Gastroesophageal sphincter (tissue), 4 donors: ENCODE measurements at regions not wholly inside any gene's neighbourhood (a gene's known extent, or its start where the extent isn't known, plus 50 kb on each side); places are given as distances from the start of the nearest gene placed in this dataset.

Source experiments
- ATAC-seq: fragments of 150-250 bp; one replicate; pipeline ENCODE4 v1.9.1; 2016; ENCODE audit warnings: mild to moderate bottlenecking, moderate library complexity
- H3K27ac ChIP-seq, 4 donors: fragments of 200-600 bp; sonication (generic) in 3 of 4; 1 replicate in 3 of 4; 2 replicates in 1 of 4; pipeline ENCODE4 v1.5.1; 2016 to 2019
- H3K27me3 ChIP-seq: fragments of 200-600 bp; sonication (generic); one replicate; pipeline ENCODE4 v1.5.1; 2019
- H3K36me3 ChIP-seq, 2 donors: fragments of 200-600 bp; sonication (generic); one replicate each; pipeline ENCODE4 v1.5.1; 2019; ENCODE audit warnings: control low read depth in 1 of 2
- H3K4me1 ChIP-seq, 3 donors: fragments of 200-600 bp; sonication (generic); 1 replicate in 2 of 3; 2 replicates in 1 of 3; pipeline ENCODE4 v1.5.1; 2016 to 2019; ENCODE audit warnings: control low read depth in 2 of 3
- H3K4me3 ChIP-seq, 2 donors: fragments of 200-600 bp; sonication (generic); one replicate each; pipeline ENCODE4 v1.5.1; 2019; ENCODE audit warnings: mild to moderate bottlenecking in 1 of 2, moderate library complexity in 1 of 2
- H3K9me3 ChIP-seq, 3 donors: fragments of 200-600 bp; sonication (generic); one replicate each; pipeline ENCODE4 v1.5.1; 2017 to 2019; ENCODE audit warnings: control low read depth in 2 of 3
- CTCF ChIP-seq, 4 experiments: fragments of 200-600 bp in 2 of 4; fragments of 450-650 bp in 2 of 4; sonication (generic) in 1 of 4; IDR thresholded peaks; one replicate each; pipeline ENCODE4 v1.5.1; 2017 to 2019; ENCODE audit warnings: antibody characterized with exemption in 4 of 4, mild to moderate bottlenecking in 2 of 4, moderate library complexity in 2 of 4
- EP300 ChIP-seq: sonication (generic); formaldehyde crosslinking; IDR thresholded peaks from one replicate; pipeline ENCODE4 v1.6.1; 2017; ENCODE audit warnings: antibody characterized with exemption, mild to moderate bottlenecking
- POLR2A ChIP-seq, 2 donors: fragments of 450-650 bp; IDR thresholded peaks; one replicate each; pipeline ENCODE4 v1.6.1; 2017; ENCODE audit warnings: antibody characterized with exemption in 2 of 2, mild to moderate bottlenecking in 2 of 2, moderate library complexity in 1 of 2
- POLR2AphosphoS5 ChIP-seq: sonication (generic); formaldehyde crosslinking; IDR thresholded peaks from one replicate; pipeline ENCODE4 v1.6.1; 2017; ENCODE audit warnings: antibody characterized with exemption
- WGBS, 2 donors: methylation state at CpG; one replicate each; pipeline ENCODE4 v1.1.5; 2018; ENCODE audit warnings: low coverage in 1 of 2; 5-methylcytosine and 5-hydroxymethylcytosine counted together

DNA sequence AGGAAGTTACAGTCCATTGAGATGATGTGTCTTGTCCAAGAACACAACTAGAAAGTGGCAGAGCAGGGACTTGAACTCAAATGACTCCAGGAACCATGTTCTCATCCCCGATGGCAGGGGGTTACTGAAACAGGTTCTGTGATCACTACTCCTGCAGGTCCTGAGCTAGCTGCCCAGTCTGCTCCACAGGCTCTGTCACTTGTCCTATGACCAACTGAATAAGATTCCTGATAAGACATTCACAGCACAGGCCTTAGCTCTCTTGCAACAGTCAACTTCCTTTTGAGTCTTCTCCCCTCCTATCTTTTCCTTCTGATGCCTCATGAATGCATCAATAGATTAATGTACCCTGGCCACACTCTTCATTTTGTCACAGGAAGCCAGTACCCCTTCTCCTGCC, 109.2 kb downstream of the SH3TC2 start:
- peaks cover 0 to 23% (median 5%) of the 10 kb centered on the region in 3 donors for H3K4me1 ChIP-seq
- no peaks in the 10 kb centered on the region for H3K27me3 ChIP-seq
- WGBS, 2 donors: 80 to 100% methylated on average over 1 of the region's 1 CpG
- H3K36me3 ChIP-seq: no peaks in the 10 kb centered on the region
- no peak for ATAC-seq
- H3K4me3 ChIP-seq: no peak overlapping the region
- H3K9me3 ChIP-seq: no peaks in the 10 kb centered on the region
- H3K27ac ChIP-seq: no peak overlapping the region
- no peak for TF ChIP-seq POLR2AphosphoS5
- TF ChIP-seq POLR2A (IDR thresholded peaks at IDR 0.05): no peak
- no peak for TF ChIP-seq EP300
- TF ChIP-seq CTCF (IDR thresholded peaks at IDR 0.05): no peak
